ENCODE measurements at regions not wholly inside any gene's neighbourhood (a gene's known extent, or its start where the extent isn't known, plus 50 kb on each side); places are given as distances from the start of the nearest gene placed in this dataset.

GRCh38 chr7:149689291-149689721 is 84.1 kb downstream of the ZNF467 start:
- TF ChIP-seq CTCF (IDR thresholded peaks at IDR 0.05) (no peak), POLR2A (IDR thresholded peaks at IDR 0.05) (no peak), POLR2AphosphoS5 (IDR thresholded peaks at IDR 0.05; ENCODE audit: insufficient read depth in 1 of 2, low read depth in 1 of 2) (no peak)

Data from vagina (tissue), 2 donors.